Ishikawa (cell line): ENCODE measurements at regions not wholly inside any gene's neighbourhood (a gene's known extent, or its start where the extent isn't known, plus 50 kb on each side); places are given as distances from the start of the nearest gene placed in this dataset.

Experiments used
- CEBPB ChIP-seq: IDR thresholded peaks from 2 replicates; pipeline ENCODE4 v1.6.1; 2012
- CREB1 ChIP-seq: IDR thresholded peaks from 2 replicates; pipeline ENCODE4 v1.6.1; 2012; ENCODE audit warnings: low read depth
- EGR1 ChIP-seq: IDR thresholded peaks from 2 replicates; pipeline ENCODE4 v1.6.1; 2012
- EP300 ChIP-seq: IDR thresholded peaks from 2 replicates; pipeline ENCODE4 v1.6.1; 2012; ENCODE audit warnings: borderline replicate concordance
- FOXM1 ChIP-seq: IDR thresholded peaks from 2 replicates; pipeline ENCODE4 v1.6.1; 2012; ENCODE audit warnings: low read depth, borderline replicate concordance
- NFIC ChIP-seq: IDR thresholded peaks from 2 replicates; pipeline ENCODE4 v1.6.1; 2012
- RAD21 ChIP-seq: IDR thresholded peaks from 2 replicates; pipeline ENCODE4 v1.6.1; 2012; ENCODE audit warnings: low read depth
- REST ChIP-seq: IDR thresholded peaks from 2 replicates; pipeline ENCODE4 v1.6.1; 2012; ENCODE audit warnings: low read depth, mild to moderate bottlenecking
- TAF1 ChIP-seq: IDR thresholded peaks from 2 replicates; pipeline ENCODE4 v1.6.1; 2012; ENCODE audit warnings: low read depth, mild to moderate bottlenecking
- TCF12 ChIP-seq: IDR thresholded peaks from 2 replicates; pipeline ENCODE4 v1.6.1; 2012; ENCODE audit warnings: low read depth
- TEAD4 ChIP-seq: IDR thresholded peaks from 2 replicates; pipeline ENCODE4 v1.6.1; 2012
- YY1 ChIP-seq: IDR thresholded peaks from 2 replicates; pipeline ENCODE4 v1.6.1; 2012; ENCODE audit warnings: low read depth
- ZBTB7A ChIP-seq: IDR thresholded peaks from 2 replicates; pipeline ENCODE4 v1.6.1; 2012; ENCODE audit warnings: low read depth
- TF ChIP-seq, protein P1 (sequence below): IDR thresholded peaks from 2 replicates; pipeline ENCODE4 v1.6.1; 2012
- TF ChIP-seq, protein P2 (sequence below): IDR thresholded peaks from 2 replicates; pipeline ENCODE4 v1.6.1; 2012

GRCh38 chr6:170223718-170224693, 66.9 kb downstream of the DLL1 start:
- no peak for TF ChIP-seq EGR1
- no peak for TF ChIP-seq EP300
- TF ChIP-seq, protein P1, sequence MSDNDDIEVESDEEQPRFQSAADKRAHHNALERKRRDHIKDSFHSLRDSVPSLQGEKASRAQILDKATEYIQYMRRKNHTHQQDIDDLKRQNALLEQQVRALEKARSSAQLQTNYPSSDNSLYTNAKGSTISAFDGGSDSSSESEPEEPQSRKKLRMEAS = no peak
- TF ChIP-seq, protein P2, sequence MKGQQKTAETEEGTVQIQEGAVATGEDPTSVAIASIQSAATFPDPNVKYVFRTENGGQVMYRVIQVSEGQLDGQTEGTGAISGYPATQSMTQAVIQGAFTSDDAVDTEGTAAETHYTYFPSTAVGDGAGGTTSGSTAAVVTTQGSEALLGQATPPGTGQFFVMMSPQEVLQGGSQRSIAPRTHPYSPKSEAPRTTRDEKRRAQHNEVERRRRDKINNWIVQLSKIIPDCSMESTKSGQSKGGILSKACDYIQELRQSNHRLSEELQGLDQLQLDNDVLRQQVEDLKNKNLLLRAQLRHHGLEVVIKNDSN = no peak
- TF ChIP-seq TAF1 = no peak
- TF ChIP-seq ZBTB7A = no peak
- no peak for TF ChIP-seq YY1
- TF ChIP-seq CEBPB = no peak
- no peak for TF ChIP-seq NFIC
- TF ChIP-seq TEAD4 = no peak
- no peak for TF ChIP-seq REST
- no peak for TF ChIP-seq TCF12
- no peak for TF ChIP-seq CREB1
- no peak for TF ChIP-seq FOXM1
- no peak for TF ChIP-seq RAD21

DNA sequence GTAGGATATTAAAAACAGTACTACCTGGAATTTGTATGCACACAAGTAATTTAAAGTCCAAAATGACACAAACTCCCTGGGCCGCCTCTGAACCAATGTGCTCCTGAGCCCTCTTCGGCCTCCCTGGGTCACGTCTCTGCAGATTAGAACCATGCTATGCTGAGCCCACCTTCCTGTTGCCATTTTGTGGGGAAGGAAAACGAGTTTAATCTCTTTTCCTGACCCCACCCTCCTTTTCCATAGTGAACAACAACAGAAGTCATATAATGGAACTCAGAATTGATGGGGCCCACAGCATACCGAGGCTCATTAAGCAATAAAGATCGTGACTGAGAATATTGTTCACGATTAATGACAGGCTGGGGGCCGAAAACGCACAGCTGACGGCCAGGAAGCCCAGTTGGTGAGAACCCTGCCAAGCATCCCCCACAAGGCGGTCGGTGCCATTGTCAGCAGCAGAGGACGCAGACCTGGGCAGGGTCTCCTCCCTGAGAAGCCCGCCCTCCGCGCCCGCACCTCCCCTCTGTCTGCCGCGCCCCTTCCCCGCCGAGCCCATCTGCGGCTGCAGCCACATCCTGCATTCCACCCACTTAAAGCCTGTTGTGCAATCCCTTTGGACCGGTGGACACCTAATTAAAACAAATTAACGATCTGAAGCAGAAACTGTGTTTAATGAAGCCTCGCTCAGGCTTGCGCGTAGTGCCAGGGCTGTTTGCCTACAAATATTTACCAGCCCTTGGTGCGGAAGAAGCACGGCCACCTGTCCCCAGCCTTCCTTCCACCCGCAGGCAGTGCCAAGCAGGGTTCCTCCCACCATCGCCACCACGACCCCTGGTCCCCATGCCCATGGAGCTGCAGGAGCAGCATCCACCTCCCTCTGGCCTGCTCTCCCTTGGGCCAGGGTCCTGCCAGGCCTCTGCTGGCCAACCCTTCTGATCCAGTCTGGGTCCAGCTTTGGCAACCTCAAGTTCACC, 68.1 kb downstream of the DLL1 start:
- TF ChIP-seq CREB1 = no peak
- peak; percentile 55; the same call in 1 of the 2 replicates for TF ChIP-seq CEBPB

GRCh38 chr6:170221753-170222400, 69.0 kb downstream of the DLL1 start:
- TF ChIP-seq EP300 = no peak
- no peak for TF ChIP-seq TCF12
- TF ChIP-seq, protein P2 = no peak
- TF ChIP-seq NFIC = no peak

- no peak for TF ChIP-seq RAD21
- no peak for TF ChIP-seq CEBPB
- no peak for TF ChIP-seq TCF12
- TF ChIP-seq CREB1 = no peak
- no peak for TF ChIP-seq REST
- TF ChIP-seq, protein P2 = no peak
- no peak for TF ChIP-seq YY1
- no peak for TF ChIP-seq ZBTB7A
- TF ChIP-seq, protein P1 = no peak
- no peak for TF ChIP-seq EGR1
- no peak for TF ChIP-seq FOXM1
- no peak for TF ChIP-seq EP300
- no peak for TF ChIP-seq TEAD4
- no peak for TF ChIP-seq TAF1
Observed at GRCh38 chr6:170221052-170221752, 69.7 kb downstream of the DLL1 start.
